GM12801 (cell line): ENCODE measurements at regions not wholly inside any gene's neighbourhood (a gene's known extent, or its start where the extent isn't known, plus 50 kb on each side); places are given as distances from the start of the nearest gene placed in this dataset.

Experiments used
- TF ChIP-seq, protein P1 (sequence below): IDR thresholded peaks from one replicate; pipeline ENCODE4 v1.5.1; 2011; ENCODE audit warnings: control low read depth; ENCODE audit not compliant: insufficient read length; ENCODE audit errors: extremely low read depth

DNA sequence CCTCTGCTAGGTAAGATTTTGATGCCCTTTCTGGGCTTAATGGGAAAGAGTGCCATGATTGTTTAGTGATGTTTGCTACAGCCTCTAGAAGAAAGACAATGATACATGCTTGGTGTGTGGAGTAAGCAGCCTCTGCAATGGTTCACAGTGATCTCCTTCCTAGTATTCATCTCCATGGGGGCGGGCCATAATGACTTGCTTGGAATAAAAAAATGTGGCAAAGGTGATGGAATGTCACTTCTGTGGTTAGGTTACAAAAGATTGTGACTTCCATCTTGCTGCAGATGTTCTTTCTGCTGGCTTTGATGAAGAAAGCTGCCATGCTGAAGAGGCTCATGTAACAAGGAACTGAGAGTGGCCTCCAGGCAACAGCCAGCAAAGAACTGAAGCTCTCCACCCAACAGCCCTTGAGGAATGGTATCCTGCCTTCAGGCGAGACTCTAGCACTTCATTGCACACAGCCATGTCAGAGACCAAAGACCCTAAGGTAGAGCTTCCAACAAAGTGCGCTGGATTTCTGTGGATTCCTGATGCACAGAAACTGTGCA is 139.1 kb upstream of the LRIG1 start:
- TF ChIP-seq, protein P1, sequence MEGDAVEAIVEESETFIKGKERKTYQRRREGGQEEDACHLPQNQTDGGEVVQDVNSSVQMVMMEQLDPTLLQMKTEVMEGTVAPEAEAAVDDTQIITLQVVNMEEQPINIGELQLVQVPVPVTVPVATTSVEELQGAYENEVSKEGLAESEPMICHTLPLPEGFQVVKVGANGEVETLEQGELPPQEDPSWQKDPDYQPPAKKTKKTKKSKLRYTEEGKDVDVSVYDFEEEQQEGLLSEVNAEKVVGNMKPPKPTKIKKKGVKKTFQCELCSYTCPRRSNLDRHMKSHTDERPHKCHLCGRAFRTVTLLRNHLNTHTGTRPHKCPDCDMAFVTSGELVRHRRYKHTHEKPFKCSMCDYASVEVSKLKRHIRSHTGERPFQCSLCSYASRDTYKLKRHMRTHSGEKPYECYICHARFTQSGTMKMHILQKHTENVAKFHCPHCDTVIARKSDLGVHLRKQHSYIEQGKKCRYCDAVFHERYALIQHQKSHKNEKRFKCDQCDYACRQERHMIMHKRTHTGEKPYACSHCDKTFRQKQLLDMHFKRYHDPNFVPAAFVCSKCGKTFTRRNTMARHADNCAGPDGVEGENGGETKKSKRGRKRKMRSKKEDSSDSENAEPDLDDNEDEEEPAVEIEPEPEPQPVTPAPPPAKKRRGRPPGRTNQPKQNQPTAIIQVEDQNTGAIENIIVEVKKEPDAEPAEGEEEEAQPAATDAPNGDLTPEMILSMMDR: no peak

DNA sequence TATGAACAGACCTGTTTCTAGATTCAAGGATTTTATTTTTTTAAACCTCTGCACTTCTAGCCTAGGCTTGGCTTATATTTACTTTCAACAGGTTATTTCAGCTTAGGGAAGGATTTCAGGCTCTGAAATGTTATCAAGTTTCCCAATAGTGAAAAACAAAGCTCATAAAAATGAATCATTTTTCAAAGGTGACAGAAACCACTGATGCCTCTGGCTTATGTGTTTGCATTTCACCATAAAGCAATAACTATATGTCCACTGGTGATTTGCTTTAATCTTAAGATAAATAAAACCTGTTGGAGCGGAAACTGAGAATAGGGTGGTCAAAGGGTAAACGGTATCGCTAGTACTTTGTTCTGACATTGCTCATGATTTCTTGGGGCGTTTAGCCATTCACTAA is 141.2 kb upstream of the LRIG1 start:
- TF ChIP-seq, protein P1: no peak

DNA sequence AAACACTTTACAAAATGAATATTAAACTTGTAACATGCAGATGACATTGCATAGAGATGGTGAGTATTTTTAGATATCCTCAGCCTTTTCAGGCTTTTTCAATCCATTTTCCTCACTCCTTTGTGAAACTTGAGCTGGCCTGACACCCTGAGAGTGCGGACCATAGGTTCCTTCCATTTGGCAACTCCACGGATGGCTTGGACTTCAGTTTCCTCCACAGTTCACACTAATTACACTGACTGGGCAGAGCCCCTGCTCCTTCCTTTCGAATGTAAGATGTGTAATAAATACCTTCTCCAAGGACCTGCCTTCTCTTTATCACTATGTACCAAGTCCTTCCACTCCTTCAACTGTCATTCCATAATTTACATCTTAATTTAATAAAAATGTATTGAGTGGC is 141.7 kb upstream of the LRIG1 start:
- TF ChIP-seq, protein P1: no peak

DNA sequence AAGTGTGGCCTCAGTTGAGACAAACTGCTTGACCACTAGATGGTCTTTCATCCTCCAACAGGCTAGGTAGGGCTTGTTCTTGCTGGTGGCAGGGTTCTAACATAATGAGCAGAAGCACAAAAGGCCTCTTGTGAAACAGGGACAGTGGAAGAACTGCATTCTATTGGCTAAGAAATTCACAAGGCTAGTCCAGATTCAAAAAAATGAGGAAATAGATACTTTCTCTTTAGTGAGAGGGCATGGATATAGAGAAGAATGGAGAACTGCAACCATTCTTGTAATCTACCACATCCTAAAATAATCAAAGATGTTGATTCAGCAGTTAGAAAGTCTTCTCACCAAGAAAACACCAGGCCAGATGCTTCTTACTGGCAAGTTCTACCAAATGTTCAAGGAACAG is 143.7 kb upstream of the LRIG1 start:
- TF ChIP-seq, protein P1: no peak

DNA sequence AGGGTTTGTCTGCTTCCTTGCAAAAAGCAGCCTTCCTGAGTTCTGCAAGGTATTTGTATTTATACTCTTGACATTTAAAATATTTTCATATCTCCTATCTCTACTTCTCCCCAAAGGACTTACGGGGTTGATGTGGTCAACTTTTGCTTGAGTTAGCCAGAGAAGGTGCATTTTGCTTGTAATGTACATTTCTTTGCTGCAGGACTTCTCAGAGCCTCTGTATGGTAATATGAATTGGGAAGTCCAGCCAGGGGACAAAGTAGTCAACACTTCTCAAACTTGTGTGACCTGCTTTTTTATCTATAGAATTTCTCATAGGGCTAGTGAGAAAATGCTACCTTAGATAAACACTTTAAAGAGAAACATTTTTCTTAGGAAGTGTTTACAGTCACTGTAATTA is 148.2 kb upstream of the LRIG1 start:
- TF ChIP-seq, protein P1: no peak

DNA sequence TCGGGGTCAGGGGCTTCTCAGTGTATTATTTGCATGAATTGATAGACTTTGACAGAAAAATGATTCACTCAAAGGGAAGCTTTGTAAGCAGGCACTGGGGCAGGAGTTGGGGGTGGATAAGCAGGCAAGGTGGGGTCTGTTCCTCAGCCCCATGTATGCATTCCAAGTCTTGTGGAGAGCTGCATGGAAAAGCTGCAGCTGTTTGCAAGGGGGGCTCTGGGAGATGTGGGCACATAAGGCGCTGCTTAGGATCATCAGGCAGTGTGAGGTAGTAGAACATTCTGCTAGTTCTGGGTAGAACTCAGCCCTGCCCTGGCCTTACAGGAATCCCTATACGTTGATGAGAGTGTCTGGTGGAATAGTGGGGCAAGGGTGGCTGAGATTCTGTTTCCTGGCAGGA is 154.2 kb upstream of the LRIG1 start:
- TF ChIP-seq, protein P1: no peak

DNA sequence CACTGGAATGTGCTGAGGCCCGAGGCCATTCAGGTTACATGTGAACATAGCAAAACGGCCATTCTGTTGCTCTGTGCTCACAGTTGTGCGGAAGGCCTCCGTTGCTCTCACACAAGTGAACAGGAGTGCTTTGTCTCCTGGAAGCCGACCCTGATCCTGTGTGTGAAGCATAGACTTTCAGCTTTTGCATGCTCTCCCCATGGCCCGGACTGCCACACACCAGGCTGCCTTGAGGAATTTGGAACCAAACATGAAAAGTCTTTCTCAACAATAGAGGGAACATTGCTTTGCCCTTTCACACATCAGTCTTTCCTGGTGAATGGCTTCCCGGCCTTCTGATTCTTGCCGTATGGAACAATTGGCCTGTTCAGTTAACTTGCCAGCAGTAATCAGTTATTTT is 154.8 kb upstream of the LRIG1 start:
- TF ChIP-seq, protein P1: no peak

DNA sequence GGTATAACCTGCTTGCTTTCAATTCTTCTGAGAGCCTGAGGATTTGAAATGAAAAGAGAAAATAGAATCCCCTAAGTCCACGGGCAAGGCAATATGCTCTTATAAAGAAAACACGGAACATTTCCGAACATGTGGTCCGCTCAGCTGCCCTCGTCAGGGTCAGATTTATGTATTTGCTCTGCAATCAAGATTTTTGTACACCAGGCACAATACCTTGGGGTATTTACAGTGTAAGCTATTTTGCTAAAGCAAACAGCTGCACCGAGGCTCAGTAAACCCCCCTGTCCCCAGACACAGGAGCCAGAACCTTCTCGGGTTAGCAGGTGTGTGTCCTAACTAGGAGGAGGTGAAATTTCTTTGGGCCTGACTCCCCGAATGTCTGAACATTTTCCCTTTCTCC is 155.8 kb upstream of the LRIG1 start:
- TF ChIP-seq, protein P1: no peak
